Iris pigment epithelial cell (primary cell): ENCODE measurements at regions not wholly inside any gene's neighbourhood (a gene's known extent, or its start where the extent isn't known, plus 50 kb on each side); places are given as distances from the start of the nearest gene placed in this dataset.
A peak's percentile ranks its signal among the peaks of the same experiment; 100 is the strongest.
"Not testable (repeated sequence)": the region's sequence is repeated elsewhere in the genome, so short reads cannot be mapped to it uniquely, and the experiment has no call there.

ENCODE experiments used
- DNase-seq: peaks from one replicate; pipeline ENCODE4 v3.0.0-alpha.2; 2011; ENCODE audit warnings: low read depth

- DNase-seq = no peak
These were observed 176.4 kb upstream of the ZKSCAN2 start for GRCh38 chr16:25434064-25434463.

- no peak for DNase-seq
These were observed 175.7 kb upstream of the ZKSCAN2 start for GRCh38 chr16:25433388-25433787.

GRCh38 chr16:25431472-25431871 lies 173.8 kb upstream of the ZKSCAN2 start:
- no peak for DNase-seq

DNA sequence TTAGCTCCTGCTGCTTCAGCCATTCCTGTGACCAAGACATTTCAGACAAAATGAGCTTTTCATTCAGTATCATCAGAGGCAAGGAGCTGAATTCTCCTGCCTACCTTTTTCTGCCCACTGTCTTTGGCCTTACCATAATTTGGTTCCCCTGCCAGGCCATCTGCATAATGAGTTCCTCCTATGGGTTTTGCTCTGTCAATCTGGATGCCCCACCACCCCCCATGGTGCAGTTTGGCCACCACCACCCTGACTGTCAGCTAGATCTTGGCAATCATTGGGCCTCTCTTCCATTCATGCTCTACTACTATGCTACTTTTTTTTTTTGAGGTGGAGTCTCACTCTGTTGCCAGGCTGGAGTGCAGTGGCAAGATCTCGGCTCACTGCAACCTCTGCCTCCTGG lies 169.2 kb upstream of the ZKSCAN2 start:
- DNase-seq = no peak

GRCh38 chr16:25419681-25420080 lies 162.0 kb upstream of the ZKSCAN2 start:
- DNase-seq = no peak

GRCh38 chr16:25419153-25419552 lies 161.5 kb upstream of the ZKSCAN2 start:
- DNase-seq = no peak

DNA sequence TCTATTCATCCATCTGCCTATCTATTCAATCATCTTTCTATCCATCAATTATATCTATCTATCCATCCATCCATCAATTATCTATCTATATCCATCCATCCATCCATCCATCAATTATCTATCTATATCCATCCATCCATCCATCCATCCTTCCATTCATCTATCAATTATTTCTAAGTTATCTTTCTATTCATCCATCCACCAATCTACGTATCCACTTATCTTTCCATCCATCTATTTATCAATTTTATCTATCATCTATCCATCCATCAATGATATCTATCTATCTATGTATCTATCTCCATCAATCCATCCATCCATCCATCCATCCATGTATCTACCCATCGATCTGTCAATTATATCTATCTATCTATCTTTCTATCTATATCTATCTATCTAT lies 158.4 kb upstream of the ZKSCAN2 start:
- no peak for DNase-seq

- peak; percentile 1 for DNase-seq
These were observed 156.3 kb upstream of the ZKSCAN2 start for GRCh38 chr16:25413975-25414374.

DNA sequence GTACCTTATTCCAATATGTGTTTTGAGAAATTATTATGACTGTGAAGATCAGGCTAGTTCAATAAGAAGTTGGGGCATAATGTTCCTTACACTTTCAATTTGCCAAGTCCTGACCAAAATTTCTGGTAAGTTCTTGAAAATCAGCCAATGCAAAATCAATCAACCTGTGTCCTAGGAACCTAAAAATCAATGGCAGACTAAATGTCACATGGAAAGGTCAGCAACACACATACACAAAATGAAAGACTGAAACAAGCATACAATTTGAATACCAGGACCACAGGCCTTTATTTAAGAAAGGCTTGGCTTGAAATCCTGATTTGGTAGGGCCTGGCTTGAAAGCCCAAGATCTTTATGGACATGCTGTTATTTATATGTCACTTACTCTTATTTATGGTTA lies 155.5 kb upstream of the ZKSCAN2 start:
- no peak for DNase-seq

DNA sequence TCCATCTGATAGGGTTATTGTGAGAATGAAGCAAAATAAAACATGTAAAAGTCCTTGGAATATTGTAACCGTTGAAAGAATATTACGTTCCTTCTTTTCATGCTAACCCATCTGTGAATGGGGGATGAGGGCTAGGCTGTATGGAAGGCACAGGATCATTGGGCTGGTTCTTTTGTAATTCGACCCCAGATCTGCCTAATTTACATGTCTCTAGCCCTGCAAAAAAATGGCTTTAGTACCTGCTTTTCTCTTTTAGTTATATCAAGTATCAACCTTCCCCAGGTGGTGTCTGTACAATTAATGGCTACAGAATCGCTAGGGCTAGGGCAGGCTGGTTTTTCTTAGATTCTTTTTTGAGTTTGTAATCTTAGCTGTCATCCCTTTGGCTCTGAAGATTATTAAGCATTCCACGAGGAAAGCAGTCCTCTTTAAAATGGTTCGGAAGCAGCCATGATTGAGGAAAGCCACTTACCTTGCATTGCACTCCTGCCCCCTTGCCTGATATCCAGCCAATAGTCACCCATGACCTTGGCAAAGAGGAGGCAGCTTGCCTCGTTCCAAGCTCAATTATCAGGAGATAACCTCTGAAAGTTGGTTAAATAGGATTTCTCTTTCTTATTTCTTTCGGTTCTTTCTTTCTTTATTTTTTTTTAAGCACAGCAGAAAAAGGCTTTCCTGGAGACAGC lies 153.9 kb upstream of the ZKSCAN2 start:
- no peak for DNase-seq

GRCh38 chr16:25403852-25404251 lies 146.2 kb upstream of the ZKSCAN2 start:
- DNase-seq = no peak

- no peak for DNase-seq
These were observed 137.9 kb upstream of the ZKSCAN2 start for GRCh38 chr16:25395528-25395927.

DNA sequence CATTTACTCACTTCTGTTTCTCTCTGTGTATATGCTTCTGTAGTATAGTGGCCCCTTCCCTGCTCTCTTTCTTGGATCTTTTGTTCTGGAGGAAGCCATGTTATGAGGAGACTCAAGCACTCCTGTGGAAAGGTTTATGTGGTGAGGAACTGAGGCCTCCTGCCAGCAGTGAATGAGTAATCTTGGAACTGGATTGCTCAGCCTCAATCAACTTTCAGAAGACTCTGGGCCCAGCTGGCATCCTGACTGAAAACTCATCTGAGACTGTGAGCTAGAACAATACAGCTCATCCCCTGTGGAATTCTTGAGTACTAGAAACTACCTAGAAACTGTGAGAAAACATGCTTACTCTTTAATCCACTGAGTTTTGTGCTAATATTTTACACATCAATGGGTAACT lies 133.1 kb upstream of the ZKSCAN2 start:
- DNase-seq = no peak

- DNase-seq = no peak
These were observed 116.9 kb upstream of the ZKSCAN2 start for GRCh38 chr16:25374556-25374955.

- DNase-seq = no peak
These were observed 115.1 kb upstream of the ZKSCAN2 start for GRCh38 chr16:25372716-25373115.

GRCh38 chr16:25371342-25371741 lies 113.7 kb upstream of the ZKSCAN2 start:
- no peak for DNase-seq

DNA sequence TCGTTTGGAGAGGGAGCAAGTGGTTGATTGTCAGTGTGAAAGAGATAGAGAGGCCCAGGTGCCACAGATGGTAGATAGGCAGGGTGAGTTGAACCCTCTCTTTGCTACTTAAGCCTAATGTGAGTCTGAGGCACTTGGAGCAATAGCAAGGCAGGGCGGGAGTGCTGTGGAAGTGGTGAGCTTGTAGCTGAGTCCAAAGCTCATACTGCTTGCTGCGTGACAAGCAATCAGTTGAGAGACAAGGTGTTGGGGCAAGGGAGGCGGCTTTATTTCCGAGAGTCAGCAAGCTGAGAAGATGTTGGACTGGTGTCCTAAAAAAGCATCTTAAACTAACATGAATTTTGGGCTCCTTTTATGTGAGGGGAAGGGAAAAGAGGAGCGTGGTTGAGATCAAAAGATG lies 112.9 kb upstream of the ZKSCAN2 start:
- DNase-seq = no peak

- no peak for DNase-seq
These were observed 110.3 kb upstream of the ZKSCAN2 start for GRCh38 chr16:25367773-25368524.

DNA sequence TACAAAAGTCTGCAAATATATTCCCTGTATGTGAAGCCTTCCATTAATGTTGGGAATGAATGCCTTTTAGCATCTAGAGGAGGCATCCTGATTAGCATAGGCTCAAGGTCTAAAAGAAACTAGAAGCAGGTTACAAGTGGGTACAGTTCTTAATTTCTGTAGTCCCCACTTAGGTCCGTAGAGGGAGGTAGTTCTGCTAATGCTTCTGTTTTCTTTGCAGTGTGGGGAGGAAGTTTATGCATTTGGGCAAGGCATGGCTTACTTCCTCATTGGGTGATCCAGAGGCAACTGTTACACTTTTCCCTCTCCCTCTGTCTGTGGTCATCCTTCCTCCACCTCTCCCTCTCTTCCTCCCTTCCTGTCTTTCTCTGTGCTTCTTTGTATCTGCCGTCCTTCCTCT lies 108.4 kb upstream of the ZKSCAN2 start:
- DNase-seq = no peak

- DNase-seq = not testable (repeated sequence)
These were observed 101.9 kb upstream of the ZKSCAN2 start for GRCh38 chr16:25359516-25359915.

DNA sequence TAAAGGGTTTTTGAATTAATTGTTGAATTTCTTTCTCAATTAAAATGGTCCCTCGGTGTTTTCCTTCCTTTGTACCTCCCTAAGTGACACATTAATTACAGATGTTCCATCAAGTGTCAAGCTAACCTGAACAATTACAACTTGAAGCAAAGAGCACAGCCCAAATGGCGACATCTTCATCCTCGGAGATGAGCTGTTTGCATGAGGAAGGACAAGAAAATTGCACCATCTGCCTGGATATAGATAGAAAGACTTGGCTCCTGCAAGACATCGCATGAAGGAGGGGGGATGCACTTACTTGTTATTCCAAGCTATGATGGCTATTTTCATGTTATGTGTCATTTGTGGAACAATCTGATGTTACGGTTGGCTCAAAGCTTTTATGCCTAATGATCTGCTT lies 86.4 kb upstream of the ZKSCAN2 start:
- no peak for DNase-seq

- no peak for DNase-seq
These were observed 83.3 kb upstream of the ZKSCAN2 start for GRCh38 chr16:25340973-25341372.

DNA sequence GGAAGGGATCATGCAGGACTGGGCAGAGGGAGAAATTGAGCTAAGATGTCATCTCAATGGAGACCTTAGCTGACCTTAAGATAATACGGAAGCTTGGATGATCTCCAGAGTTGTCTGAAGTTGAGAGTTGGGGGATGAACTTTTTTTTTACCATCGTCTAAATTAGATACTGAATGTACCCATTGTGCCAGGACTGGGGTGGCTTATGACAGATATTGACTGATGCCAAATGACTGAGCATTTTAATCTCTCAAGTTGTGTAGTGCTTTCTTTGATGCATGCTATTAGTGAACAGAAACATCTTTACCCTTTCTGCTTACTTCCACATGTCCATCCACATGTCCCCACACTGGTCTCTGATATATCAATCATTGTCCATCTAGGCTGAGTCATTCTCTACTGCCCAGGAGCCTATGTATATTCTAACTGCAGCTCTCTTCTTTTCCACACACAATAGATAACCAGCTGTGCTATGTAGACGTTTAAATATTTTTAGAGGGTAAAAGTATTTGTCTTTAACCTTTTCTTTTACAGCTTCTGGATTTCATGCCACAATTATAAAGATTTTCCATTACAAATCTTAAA lies 60.2 kb upstream of the ZKSCAN2 start:
- no peak for DNase-seq
